B cell (primary cell): ENCODE measurements at regions not wholly inside any gene's neighbourhood (a gene's known extent, or its start where the extent isn't known, plus 50 kb on each side); places are given as distances from the start of the nearest gene placed in this dataset.

Source experiments
- ATAC-seq: fragments of 200-7000 bp; cut with Tn5 transposase; one replicate; pipeline ENCODE4 v1.10.0; 2021; ENCODE audit warnings: low read depth, mild to moderate bottlenecking, moderate number of reproducible peaks, moderate library complexity
- CTCF ChIA-PET: fragments of 350-600 bp; sonication (Branson Sonifier 250); formaldehyde crosslinking; loops from one replicate; lab custom pipeline; 2021; ENCODE audit warnings: antibody characterized with exemption, inconsistent platforms; lab: Charles Lee
- POLR2A ChIA-PET: fragments of 350-600 bp; sonication (Branson Sonifier 250); formaldehyde crosslinking; loops from one replicate; lab custom pipeline; 2021; ENCODE audit warnings: antibody characterized with exemption; lab: Charles Lee
- DNase-seq: peaks from one replicate; pipeline ENCODE4 v3.0.0; 2013
- H2AFZ ChIP-seq: 2 replicates; pipeline ENCODE4 v1.6.1; 2012; ENCODE audit warnings: mild to moderate bottlenecking, low read depth, low read length; ENCODE audit not compliant: insufficient read depth, poor library complexity, severe bottlenecking
- H3K27ac ChIP-seq, 2 donors: 1 replicate in 1 of 2; 2 replicates in 1 of 2; pipeline ENCODE4 v1.5.1; 2012 to 2013; ENCODE audit warnings: low read length in 2 of 2, mild to moderate bottlenecking in 2 of 2, moderate library complexity in 1 of 2
- H3K27me3 ChIP-seq, 4 experiments: fragments of 200-600 bp in 1 of 4; sonication (generic) in 1 of 4; replicated peaks in 1 of 4; 1 replicate in 2 of 4; 2 replicates in 2 of 4; pipeline versions ENCODE4 v1.6.1 to v1.7.0; 2013 to 2016; ENCODE audit warnings: low read length in 3 of 4, mild to moderate bottlenecking in 2 of 4, mixed read lengths in 1 of 4, moderate library complexity in 1 of 4; ENCODE audit not compliant: insufficient read depth in 4 of 4, control insufficient read depth in 3 of 4; ENCODE audit errors: control extremely low read depth in 1 of 4
- H3K36me3 ChIP-seq, 2 experiments: replicated peaks in 1 of 2; 1 replicate in 1 of 2; 2 replicates in 1 of 2; pipeline versions ENCODE4 v1.6.1 to v1.7.1; 2013; ENCODE audit warnings: low read length in 1 of 2; ENCODE audit not compliant: insufficient read depth in 2 of 2, control insufficient read depth in 1 of 2; ENCODE audit errors: control extremely low read depth in 1 of 2, extremely low read depth in 1 of 2
- H3K4me1 ChIP-seq, 2 donors: fragments of 200-600 bp in 1 of 2; sonication (generic) in 1 of 2; 1 replicate in 1 of 2; 2 replicates in 1 of 2; pipeline versions ENCODE4 v1.5.1 to v1.6.1; 2013 to 2017; ENCODE audit warnings: low read length in 2 of 2; ENCODE audit not compliant: control insufficient read depth in 2 of 2, insufficient read depth in 2 of 2
- H3K4me2 ChIP-seq: replicated peaks from 2 replicates; pipeline ENCODE3; 2012; ENCODE audit warnings: mild to moderate bottlenecking, low read depth, low read length; ENCODE audit not compliant: poor library complexity, severe bottlenecking
- H3K4me3 ChIP-seq, 5 experiments: fragments of 200-600 bp in 1 of 5; sonication (generic) in 1 of 5; 1 replicate in 3 of 5; 2 replicates in 2 of 5; pipeline versions ENCODE4 v1.5.1 to v1.7.0; 2011 to 2016; ENCODE audit warnings: low read length in 4 of 5, mild to moderate bottlenecking in 4 of 5, low read depth in 2 of 5, control low read depth in 1 of 5, moderate library complexity in 1 of 5; ENCODE audit not compliant: insufficient read depth in 1 of 5; ENCODE audit errors: control extremely low read depth in 1 of 5, extremely low read depth in 1 of 5
- H3K79me2 ChIP-seq: fragments of 200-600 bp; sonication (generic); one replicate; pipeline ENCODE4 v1.6.0; 2016; ENCODE audit warnings: low read length; ENCODE audit not compliant: control insufficient read depth, insufficient read depth
- H3K9ac ChIP-seq: fragments of 200-600 bp; sonication (generic); 2 replicates; pipeline ENCODE4 v1.6.1; 2017; ENCODE audit warnings: mild to moderate bottlenecking, low read length, moderate library complexity
- H3K9me3 ChIP-seq, 3 donors: one replicate each; pipeline versions ENCODE4 v1.6.1 to v1.7.1; 2013; ENCODE audit warnings: low read length in 2 of 3; ENCODE audit not compliant: control insufficient read depth in 2 of 3, insufficient read depth in 1 of 3; ENCODE audit errors: control extremely low read depth in 1 of 3
- H4K20me1 ChIP-seq: 2 replicates; pipeline ENCODE4 v1.6.0; 2012; ENCODE audit warnings: mild to moderate bottlenecking, low read length; ENCODE audit not compliant: insufficient read depth, control insufficient read depth, poor library complexity, severe bottlenecking
- H3K27ac Mint-ChIP-seq: one replicate; pipeline ENCODE4 v1.8.0; 2021; ENCODE audit warnings: mixed read lengths
- H3K27me3 Mint-ChIP-seq: one replicate; pipeline ENCODE4 v1.8.0; 2021; ENCODE audit warnings: mixed read lengths
- H3K4me1 Mint-ChIP-seq: one replicate; pipeline ENCODE4 v1.8.0; 2021; ENCODE audit warnings: mixed read lengths
- H3K4me3 Mint-ChIP-seq: one replicate; pipeline ENCODE4 v1.8.0; 2021; ENCODE audit warnings: mixed read lengths
- H3K9me3 Mint-ChIP-seq: one replicate; pipeline ENCODE4 v1.8.0; 2022; ENCODE audit warnings: mixed read lengths; ENCODE audit not compliant: insufficient read depth
- EZH2 ChIP-seq: IDR thresholded peaks from 2 replicates; pipeline ENCODE4 v1.6.1; 2012; ENCODE audit warnings: borderline replicate concordance, low read depth, mild to moderate bottlenecking, moderate library complexity, low read length; ENCODE audit not compliant: insufficient read depth, poor library complexity, severe bottlenecking
- WGBS: methylation state at CpG from one replicate; pipeline ENCODE4 v1.1.5; 2013; ENCODE audit warnings: missing lambda C conversion rate; ENCODE audit not compliant: insufficient coverage; 5-methylcytosine and 5-hydroxymethylcytosine counted together
- intact Hi-C: fragments of 100-400 bp; cut with micrococcal nuclease; formaldehyde crosslinking; loops from one replicate; pipeline ENCODE4 v1.10.0; 2022
- TF ChIP-seq, protein P1 (sequence below): fragments of 200-600 bp; IDR thresholded peaks from one replicate; pipeline ENCODE4 v1.8.0; 2022; ENCODE audit warnings: antibody characterized with exemption, mild to moderate bottlenecking

- 100% methylated on average over 1 of the region's 4 CpGs for WGBS
- no peaks in the 10 kb centered on the region for H3K4me1 ChIP-seq
Observed at GRCh38 chr14:95018821-95019220, 138.5 kb downstream of the DICER1 start.

GRCh38 chr14:95015046-95015445 lies 142.3 kb downstream of the DICER1 start:
- no peak for TF ChIP-seq EZH2
- TF ChIP-seq, protein P1, sequence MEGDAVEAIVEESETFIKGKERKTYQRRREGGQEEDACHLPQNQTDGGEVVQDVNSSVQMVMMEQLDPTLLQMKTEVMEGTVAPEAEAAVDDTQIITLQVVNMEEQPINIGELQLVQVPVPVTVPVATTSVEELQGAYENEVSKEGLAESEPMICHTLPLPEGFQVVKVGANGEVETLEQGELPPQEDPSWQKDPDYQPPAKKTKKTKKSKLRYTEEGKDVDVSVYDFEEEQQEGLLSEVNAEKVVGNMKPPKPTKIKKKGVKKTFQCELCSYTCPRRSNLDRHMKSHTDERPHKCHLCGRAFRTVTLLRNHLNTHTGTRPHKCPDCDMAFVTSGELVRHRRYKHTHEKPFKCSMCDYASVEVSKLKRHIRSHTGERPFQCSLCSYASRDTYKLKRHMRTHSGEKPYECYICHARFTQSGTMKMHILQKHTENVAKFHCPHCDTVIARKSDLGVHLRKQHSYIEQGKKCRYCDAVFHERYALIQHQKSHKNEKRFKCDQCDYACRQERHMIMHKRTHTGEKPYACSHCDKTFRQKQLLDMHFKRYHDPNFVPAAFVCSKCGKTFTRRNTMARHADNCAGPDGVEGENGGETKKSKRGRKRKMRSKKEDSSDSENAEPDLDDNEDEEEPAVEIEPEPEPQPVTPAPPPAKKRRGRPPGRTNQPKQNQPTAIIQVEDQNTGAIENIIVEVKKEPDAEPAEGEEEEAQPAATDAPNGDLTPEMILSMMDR, result no peak
- ATAC-seq, result no peak

More at GRCh38 chr14:95018821-95019220, 138.5 kb downstream of the DICER1 start:
- Histone ChIP-seq H3K79me2 (no peaks in the 10 kb centered on the region), H3K4me3 (no peak overlapping the region), H3K9ac (no peak overlapping the region), H4K20me1 (no peaks in the 10 kb centered on the region), H3K4me2 (no peak overlapping the region), H3K27ac (no peak overlapping the region), H3K9me3 (peaks cover 0 to 3% (median 1%) of the 10 kb centered on the region in 3 donors), H3K27me3 (peaks cover 0 to 4% (median 2%) of the 10 kb centered on the region in 4 experiments), H3K36me3 (no peaks in the 10 kb centered on the region), H2AFZ (no peak overlapping the region)
- Mint-ChIP-seq H3K27ac (no peak overlapping the region), H3K27me3 (peaks cover 14% of the 10 kb centered on the region), H3K4me1 (no peaks in the 10 kb centered on the region), H3K4me3 (no peak overlapping the region), H3K9me3 (no peaks in the 10 kb centered on the region)
- ChIA-PET POLR2A (no interaction called here), CTCF (no interaction called here)
- no peak for TF ChIP-seq EZH2
- TF ChIP-seq, protein P1, result no peak
- no peak for DNase-seq
- intact Hi-C loops, result loop anchor here (10.0 kb wide), 1 partner anchor 926 kb away; no protein-coding TSS in a partner anchor
- no peak for ATAC-seq

More at GRCh38 chr14:95015046-95015445, 142.3 kb downstream of the DICER1 start:
- H3K4me2 ChIP-seq, result no peak overlapping the region
- no CpG with 5 or more reads among the region's 1 CpG for WGBS
- no peak overlapping the region for H3K27ac ChIP-seq
- peaks cover 0 to 1% (median 0%) of the 10 kb centered on the region in 3 donors for H3K9me3 ChIP-seq
- H3K4me3 ChIP-seq, result no peak overlapping the region
- Mint-ChIP-seq H3K27me3 (peaks cover 24% of the 10 kb centered on the region), H3K4me3 (no peak overlapping the region), H3K9me3 (no peaks in the 10 kb centered on the region), H3K27ac (no peak overlapping the region), H3K4me1 (no peaks in the 10 kb centered on the region)
- no peaks in the 10 kb centered on the region for H3K36me3 ChIP-seq
- ChIA-PET CTCF (no interaction called here), POLR2A (no interaction called here)
- intact Hi-C loops, result loop anchor here (10.0 kb wide), 1 partner anchor 930 kb away; no protein-coding TSS in a partner anchor
- peaks cover 0 to 20% (median 2%) of the 10 kb centered on the region in 4 experiments for H3K27me3 ChIP-seq
- H2AFZ ChIP-seq, result no peak overlapping the region
- H4K20me1 ChIP-seq, result no peaks in the 10 kb centered on the region
- DNase-seq, result no peak
- no peak overlapping the region for H3K9ac ChIP-seq
- H3K79me2 ChIP-seq, result no peaks in the 10 kb centered on the region
- H3K4me1 ChIP-seq, result no peaks in the 10 kb centered on the region
